HEK293 (cell line): ENCODE measurements at regions not wholly inside any gene's neighbourhood (a gene's known extent, or its start where the extent isn't known, plus 50 kb on each side); places are given as distances from the start of the nearest gene placed in this dataset.
"Not testable (repeated sequence)": the region's sequence is repeated elsewhere in the genome, so short reads cannot be mapped to it uniquely, and the experiment has no call there.

Source experiments
- CTCF ChIA-PET: fragments of 350-600 bp; formaldehyde crosslinking; extraction: SDS; loops from one replicate; lab custom pipeline; 2021; ENCODE audit warnings: antibody characterized with exemption; lab: Yijun Ruan, JAX
- POLR2A ChIA-PET: fragments of 300-600 bp; formaldehyde crosslinking; extraction: SDS; loops from one replicate; lab custom pipeline; 2020; ENCODE audit warnings: antibody characterized with exemption, inconsistent platforms; lab: Yijun Ruan, JAX
- H3K27ac ChIP-seq: fragments of 200-500 bp; sonication (Bioruptor generic); 2 replicates; pipeline ENCODE4 v1.5.1; 2014; ENCODE audit warnings: low read depth, low read length, control low read depth, inconsistent platforms; ENCODE audit errors: extremely low read depth
- H3K36me3 ChIP-seq, 2 experiments: fragments of 200-500 bp in 1 of 2; sonication (Bioruptor generic) in 1 of 2; 1 replicate in 1 of 2; 2 replicates in 1 of 2; pipeline ENCODE4 v1.5.1; 2014 to 2017; ENCODE audit warnings: inconsistent platforms in 2 of 2, low read length in 2 of 2; ENCODE audit not compliant: control insufficient read depth in 2 of 2, insufficient read depth in 1 of 2
- H3K4me1 ChIP-seq: fragments of 200-500 bp; sonication (Bioruptor generic); 2 replicates; pipeline ENCODE4 v1.5.1; 2014; ENCODE audit warnings: mild to moderate bottlenecking, low read length, inconsistent platforms; ENCODE audit not compliant: control insufficient read depth, insufficient read depth
- H3K4me3 ChIP-seq: 2 replicates; pipeline ENCODE4 v1.5.1; 2011; ENCODE audit warnings: low read depth, mild to moderate bottlenecking, control low read depth, low read length, moderate library complexity
- H3K9me3 ChIP-seq: fragments of 200-500 bp; sonication (Bioruptor generic); 2 replicates; pipeline ENCODE4 v1.5.1; 2014; ENCODE audit warnings: low read depth, low read length, inconsistent platforms; ENCODE audit not compliant: control insufficient read depth, insufficient read depth
- EGR2 ChIP-seq: fragments of 450-650 bp; formaldehyde crosslinking; IDR thresholded peaks from 2 replicates; pipeline ENCODE4 v1.5.1; 2016; ENCODE audit warnings: low read depth, missing biosample characterization, missing genetic modification characterization
- GFI1B ChIP-seq: fragments of 450-650 bp; formaldehyde crosslinking; IDR thresholded peaks from 2 replicates; pipeline ENCODE4 v1.5.1; 2016; ENCODE audit warnings: missing biosample characterization, missing genetic modification characterization
- GLIS1 ChIP-seq: fragments of 450-650 bp; formaldehyde crosslinking; IDR thresholded peaks from 2 replicates; pipeline ENCODE4 v1.5.1; 2016; ENCODE audit warnings: missing biosample characterization, missing genetic modification characterization
- ZFHX2 ChIP-seq: fragments of 450-650 bp; formaldehyde crosslinking; conservative IDR thresholded peaks from 2 replicates; pipeline ENCODE4 v1.5.1; 2016; ENCODE audit warnings: missing biosample characterization, missing genetic modification characterization
- ZIC2 ChIP-seq: fragments of 450-650 bp; formaldehyde crosslinking; IDR thresholded peaks from 2 replicates; pipeline ENCODE4 v1.5.1; 2016; ENCODE audit warnings: missing biosample characterization, missing genetic modification characterization

DNA sequence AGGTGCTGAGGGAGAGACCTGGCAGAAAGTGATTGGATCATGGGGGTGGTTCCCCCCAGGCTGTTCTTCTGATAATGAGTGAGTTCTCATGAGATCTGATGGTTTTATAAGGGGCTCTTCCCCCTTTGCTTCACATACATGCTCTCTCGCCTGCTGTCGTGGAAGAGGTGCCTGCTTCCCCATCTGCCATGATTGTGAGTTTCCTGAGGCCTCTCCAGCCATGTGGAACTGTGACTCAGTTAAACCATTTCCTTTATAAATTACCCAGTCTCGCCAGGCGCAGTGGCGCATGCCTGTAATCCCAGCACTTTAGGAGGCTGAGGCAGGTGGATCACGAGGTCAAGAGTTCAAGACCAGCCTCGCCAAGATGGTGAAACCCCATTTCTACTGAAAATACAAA is 154.5 kb downstream of the LMLN start:
- CTCF ChIA-PET, H3K4me1 ChIP-seq, POLR2A ChIA-PET, H3K4me3 ChIP-seq, H3K27ac ChIP-seq, H3K9me3 ChIP-seq, H3K36me3 ChIP-seq: not testable (repeated sequence)

GRCh38 chr3:198122184-198122583 is 162.2 kb downstream of the LMLN start:
- H3K36me3 ChIP-seq, H3K4me1 ChIP-seq, H3K9me3 ChIP-seq, H3K4me3 ChIP-seq, H3K27ac ChIP-seq, CTCF ChIA-PET, POLR2A ChIA-PET: not testable (repeated sequence)
- TF ChIP-seq ZFHX2, result peak; percentile 39

- H3K4me1 ChIP-seq, CTCF ChIA-PET, H3K27ac ChIP-seq, H3K4me3 ChIP-seq, H3K36me3 ChIP-seq, H3K9me3 ChIP-seq, POLR2A ChIA-PET: not testable (repeated sequence)
These were observed 177.2 kb downstream of the LMLN start for GRCh38 chr3:198137038-198137835.

- H3K9me3 ChIP-seq, H3K4me3 ChIP-seq, H3K36me3 ChIP-seq, POLR2A ChIA-PET, H3K4me1 ChIP-seq, CTCF ChIA-PET, H3K27ac ChIP-seq: not testable (repeated sequence)
These were observed 178.2 kb downstream of the LMLN start for GRCh38 chr3:198138205-198138604.

- H3K27ac ChIP-seq, H3K36me3 ChIP-seq, H3K9me3 ChIP-seq, H3K4me1 ChIP-seq, H3K4me3 ChIP-seq, CTCF ChIA-PET, POLR2A ChIA-PET: not testable (repeated sequence)
These were observed 179.0 kb downstream of the LMLN start for GRCh38 chr3:198139037-198139436.

DNA sequence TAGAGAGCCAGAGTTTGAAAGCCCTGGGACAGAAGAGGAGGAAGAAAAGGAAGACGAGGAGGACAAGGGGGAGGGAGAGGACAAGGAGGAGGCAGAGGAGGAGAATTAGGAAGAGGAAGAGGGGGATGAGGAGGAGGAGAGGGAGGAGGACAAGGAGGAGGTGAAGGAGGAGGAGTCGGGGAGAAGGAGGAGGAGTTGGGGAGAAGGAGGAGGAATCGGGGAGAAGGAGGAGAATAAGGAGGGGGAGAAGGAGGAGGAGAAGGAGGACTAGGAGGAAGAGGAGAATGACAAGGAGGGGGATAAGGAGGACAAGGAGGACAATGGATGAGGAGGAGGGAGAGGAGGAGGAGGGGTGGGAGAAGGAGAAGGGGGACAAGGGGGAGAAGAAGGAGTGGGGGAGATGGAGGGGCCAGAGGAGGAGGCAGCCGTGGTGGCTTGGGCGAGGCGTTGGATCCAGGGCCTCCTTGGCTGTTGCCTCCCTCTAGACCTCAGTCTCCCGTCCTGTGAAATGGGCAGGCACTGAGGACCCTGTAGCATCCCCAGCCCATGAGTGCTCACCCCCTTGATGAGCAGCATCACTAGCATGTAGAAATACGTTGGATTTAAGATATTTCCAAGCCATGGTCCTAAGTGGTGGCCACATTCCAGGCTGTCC is 179.6 kb downstream of the LMLN start:
- H3K4me3 ChIP-seq, H3K36me3 ChIP-seq, H3K9me3 ChIP-seq, POLR2A ChIA-PET, H3K4me1 ChIP-seq, CTCF ChIA-PET, H3K27ac ChIP-seq: not testable (repeated sequence)
- TF ChIP-seq ZFHX2 (peak; percentile 22; the same call in 1 of the 2 replicates), EGR2 (tag by site-specific recombination) (0 out of 2 replicates have a peak, but pooled peaks have one; percentile 31)
- TF ChIP-seq, all 188 proteins: peak for 2; not testable (repeated sequence) for 186

- H3K36me3 ChIP-seq, CTCF ChIA-PET, H3K4me1 ChIP-seq, H3K27ac ChIP-seq, H3K4me3 ChIP-seq, H3K9me3 ChIP-seq, POLR2A ChIA-PET: not testable (repeated sequence)
- peak; percentile 73; the same call in 1 of the 2 replicates for TF ChIP-seq GFI1B (tag by site-specific recombination)
- TF ChIP-seq ZFHX2, result peak; percentile 81
- TF ChIP-seq GLIS1 (tag by site-specific recombination), result peak; percentile 97
- peak; percentile 51; the same call in 1 of the 2 replicates for TF ChIP-seq EGR2 (tag by site-specific recombination)
- TF ChIP-seq ZIC2 (tag by site-specific recombination), result peak; percentile 23; the same call in 1 of the 2 replicates
These were observed 183.5 kb downstream of the LMLN start for GRCh38 chr3:198143300-198144137.

DNA sequence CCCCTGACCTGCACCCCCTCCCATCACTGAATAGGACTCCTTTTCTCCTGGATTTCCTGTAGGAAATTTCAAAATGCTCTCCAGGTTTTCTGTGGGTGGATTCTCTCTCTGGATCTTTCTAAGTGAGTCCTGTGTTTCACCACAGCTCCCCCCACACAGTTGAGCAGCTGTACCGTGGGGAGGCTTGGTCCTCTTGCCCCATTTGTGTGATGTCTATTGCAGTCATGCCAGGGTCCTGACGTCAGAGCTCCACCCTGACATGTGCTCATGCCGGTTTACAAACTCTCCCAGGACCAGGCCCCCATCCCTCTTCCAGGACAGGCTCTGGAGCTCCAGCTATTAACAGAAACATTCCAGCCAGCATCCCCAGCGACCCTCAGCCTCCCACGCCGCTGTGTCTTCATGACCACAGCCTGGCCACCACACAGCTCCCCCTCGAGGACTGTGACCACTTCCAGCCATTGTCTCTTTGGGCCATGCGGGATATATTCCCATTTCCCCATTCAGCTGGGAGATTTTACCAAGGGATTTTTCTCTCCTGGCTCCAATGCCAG is 185.3 kb downstream of the LMLN start:
- POLR2A ChIA-PET, CTCF ChIA-PET, H3K4me1 ChIP-seq, H3K4me3 ChIP-seq, H3K36me3 ChIP-seq, H3K27ac ChIP-seq, H3K9me3 ChIP-seq: not testable (repeated sequence)

- H3K27ac ChIP-seq, POLR2A ChIA-PET, H3K4me1 ChIP-seq, H3K4me3 ChIP-seq, H3K9me3 ChIP-seq, CTCF ChIA-PET, H3K36me3 ChIP-seq: not testable (repeated sequence)
These were observed 186.1 kb downstream of the LMLN start for GRCh38 chr3:198146070-198146469.
